Liver (tissue), 8 donors: ENCODE measurements at regions not wholly inside any gene's neighbourhood (a gene's known extent, or its start where the extent isn't known, plus 50 kb on each side); places are given as distances from the start of the nearest gene placed in this dataset.

Experiments used
- DNase-seq: peaks from one replicate; pipeline ENCODE4 v3.0.0-alpha.2; 2017; ENCODE audit warnings: low spot score
- H3K27ac ChIP-seq, 2 donors: one replicate each; pipeline ENCODE4 v1.7.0; 2013; ENCODE audit warnings: inconsistent platforms in 2 of 2, low read length in 2 of 2, control low read depth in 1 of 2, low read depth in 1 of 2, mild to moderate bottlenecking in 1 of 2
- H3K27me3 ChIP-seq, 4 donors: one replicate each; pipeline versions ENCODE4 v1.6.1 to v1.7.0; 2013; ENCODE audit warnings: low read length in 3 of 4, inconsistent platforms in 1 of 4, mild to moderate bottlenecking in 1 of 4, moderate library complexity in 1 of 4; ENCODE audit not compliant: control insufficient read depth in 4 of 4, insufficient read depth in 4 of 4
- H3K36me3 ChIP-seq, 4 donors: one replicate each; pipeline versions ENCODE4 v1.6.1 to v1.7.0; 2013; ENCODE audit warnings: low read length in 3 of 4, mild to moderate bottlenecking in 3 of 4, low read depth in 1 of 4, moderate library complexity in 1 of 4; ENCODE audit not compliant: control insufficient read depth in 4 of 4, insufficient read depth in 3 of 4
- H3K4me1 ChIP-seq, 4 donors: one replicate each; pipeline versions ENCODE4 v1.6.1 to v1.7.0; 2013; ENCODE audit warnings: low read length in 3 of 4, mild to moderate bottlenecking in 3 of 4, moderate library complexity in 1 of 4; ENCODE audit not compliant: control insufficient read depth in 4 of 4, insufficient read depth in 4 of 4
- H3K4me3 ChIP-seq, 3 donors: one replicate each; pipeline versions ENCODE4 v1.6.1 to v1.7.0; 2013; ENCODE audit warnings: low read length in 3 of 3, control low read depth in 1 of 3, low read depth in 1 of 3, mild to moderate bottlenecking in 1 of 3
- H3K9ac ChIP-seq, 2 donors: one replicate each; pipeline ENCODE4 v1.7.0; 2013; ENCODE audit warnings: low read length in 2 of 2, mild to moderate bottlenecking in 2 of 2, moderate library complexity in 2 of 2, control low read depth in 1 of 2, low read depth in 1 of 2
- H3K9me3 ChIP-seq, 4 donors: one replicate each; pipeline versions ENCODE4 v1.6.1 to v1.7.0; 2013; ENCODE audit warnings: low read length in 3 of 4; ENCODE audit not compliant: control insufficient read depth in 4 of 4
- EGR1 ChIP-seq, 2 donors: IDR thresholded peaks; 2 replicates each; pipeline ENCODE4 v1.6.1; 2016 to 2018; ENCODE audit warnings: antibody characterized with exemption in 2 of 2, low read depth in 2 of 2
- FOXA1 ChIP-seq: IDR thresholded peaks from 2 replicates; pipeline ENCODE4 v1.6.1; 2016; ENCODE audit warnings: antibody characterized with exemption
- FOXA2 ChIP-seq: IDR thresholded peaks from 2 replicates; pipeline ENCODE4 v1.6.1; 2016; ENCODE audit warnings: antibody characterized with exemption
- GABPA ChIP-seq, 2 donors: IDR thresholded peaks in 1 of 2; conservative IDR thresholded peaks in 1 of 2; 2 replicates each; pipeline ENCODE4 v1.6.1; 2016; ENCODE audit warnings: antibody characterized with exemption in 2 of 2, mild to moderate bottlenecking in 1 of 2, moderate library complexity in 1 of 2
- HNF4A ChIP-seq, 2 donors: conservative IDR thresholded peaks; 2 replicates each; pipeline ENCODE4 v1.6.1; 2016; ENCODE audit warnings: antibody characterized with exemption in 2 of 2, mild to moderate bottlenecking in 2 of 2
- HNF4G ChIP-seq: IDR thresholded peaks from 2 replicates; pipeline ENCODE4 v1.6.1; 2016; ENCODE audit warnings: antibody characterized with exemption
- JUND ChIP-seq, 2 donors: IDR thresholded peaks; 2 replicates each; pipeline ENCODE4 v1.6.1; 2016; ENCODE audit warnings: antibody characterized with exemption in 2 of 2
- MAX ChIP-seq: IDR thresholded peaks from 2 replicates; pipeline ENCODE4 v1.6.1; 2016; ENCODE audit warnings: antibody characterized with exemption
- NR2F2 ChIP-seq: IDR thresholded peaks from 2 replicates; pipeline ENCODE4 v1.6.1; 2016; ENCODE audit warnings: antibody characterized with exemption
- RAD21 ChIP-seq, 2 donors: IDR thresholded peaks; 2 replicates each; pipeline ENCODE4 v1.6.1; 2016; ENCODE audit warnings: antibody characterized with exemption in 2 of 2, mild to moderate bottlenecking in 2 of 2
- RXRA ChIP-seq, 2 donors: IDR thresholded peaks; 2 replicates each; pipeline ENCODE4 v1.6.1; 2017 to 2018; ENCODE audit warnings: antibody characterized with exemption in 2 of 2, mild to moderate bottlenecking in 1 of 2
- SP1 ChIP-seq: IDR thresholded peaks from 2 replicates; pipeline ENCODE4 v1.6.1; 2018; ENCODE audit warnings: antibody characterized with exemption, mild to moderate bottlenecking
- TAF1 ChIP-seq: conservative IDR thresholded peaks from 2 replicates; pipeline ENCODE4 v1.6.1; 2016; ENCODE audit warnings: antibody characterized with exemption, mild to moderate bottlenecking
- YY1 ChIP-seq: IDR thresholded peaks from 2 replicates; pipeline ENCODE4 v1.6.1; 2016; ENCODE audit warnings: antibody characterized with exemption, mild to moderate bottlenecking
- WGBS: extraction: QIAGEN DNeasy Blood & Tissue Kit; methylation state at CpG from one replicate; pipeline ENCODE4 v1.1.7; 2013; 5-methylcytosine and 5-hydroxymethylcytosine counted together
- TF ChIP-seq, protein P1 (sequence below): IDR thresholded peaks from 2 replicates; pipeline ENCODE4 v1.6.1; 2016; ENCODE audit warnings: antibody characterized with exemption, mild to moderate bottlenecking
- TF ChIP-seq, protein P2 (sequence below): IDR thresholded peaks from 2 replicates; pipeline ENCODE4 v1.6.1; 2016; ENCODE audit warnings: antibody characterized with exemption
- TF ChIP-seq, protein P3 (sequence below): IDR thresholded peaks from 2 replicates; pipeline ENCODE4 v1.6.1; 2016; ENCODE audit warnings: antibody characterized with exemption
- TF ChIP-seq, protein P4 (sequence below): fragments of 150-350 bp; IDR thresholded peaks from 2 replicates; pipeline ENCODE4 v1.5.1; 2017; ENCODE audit warnings: improper control_type of control experiment, low read depth, low read length; ENCODE audit not compliant: missing input control
- donor health status: healthy.
- donor health status: healthy.
- donor health status: healthy.
- donor health status: healthy.
- donor health status: healthy.

- DNase-seq: no peak
- H3K27me3 ChIP-seq: no peaks in the 10 kb centered on the region
- TF ChIP-seq YY1: no peak
- TF ChIP-seq, protein P1, sequence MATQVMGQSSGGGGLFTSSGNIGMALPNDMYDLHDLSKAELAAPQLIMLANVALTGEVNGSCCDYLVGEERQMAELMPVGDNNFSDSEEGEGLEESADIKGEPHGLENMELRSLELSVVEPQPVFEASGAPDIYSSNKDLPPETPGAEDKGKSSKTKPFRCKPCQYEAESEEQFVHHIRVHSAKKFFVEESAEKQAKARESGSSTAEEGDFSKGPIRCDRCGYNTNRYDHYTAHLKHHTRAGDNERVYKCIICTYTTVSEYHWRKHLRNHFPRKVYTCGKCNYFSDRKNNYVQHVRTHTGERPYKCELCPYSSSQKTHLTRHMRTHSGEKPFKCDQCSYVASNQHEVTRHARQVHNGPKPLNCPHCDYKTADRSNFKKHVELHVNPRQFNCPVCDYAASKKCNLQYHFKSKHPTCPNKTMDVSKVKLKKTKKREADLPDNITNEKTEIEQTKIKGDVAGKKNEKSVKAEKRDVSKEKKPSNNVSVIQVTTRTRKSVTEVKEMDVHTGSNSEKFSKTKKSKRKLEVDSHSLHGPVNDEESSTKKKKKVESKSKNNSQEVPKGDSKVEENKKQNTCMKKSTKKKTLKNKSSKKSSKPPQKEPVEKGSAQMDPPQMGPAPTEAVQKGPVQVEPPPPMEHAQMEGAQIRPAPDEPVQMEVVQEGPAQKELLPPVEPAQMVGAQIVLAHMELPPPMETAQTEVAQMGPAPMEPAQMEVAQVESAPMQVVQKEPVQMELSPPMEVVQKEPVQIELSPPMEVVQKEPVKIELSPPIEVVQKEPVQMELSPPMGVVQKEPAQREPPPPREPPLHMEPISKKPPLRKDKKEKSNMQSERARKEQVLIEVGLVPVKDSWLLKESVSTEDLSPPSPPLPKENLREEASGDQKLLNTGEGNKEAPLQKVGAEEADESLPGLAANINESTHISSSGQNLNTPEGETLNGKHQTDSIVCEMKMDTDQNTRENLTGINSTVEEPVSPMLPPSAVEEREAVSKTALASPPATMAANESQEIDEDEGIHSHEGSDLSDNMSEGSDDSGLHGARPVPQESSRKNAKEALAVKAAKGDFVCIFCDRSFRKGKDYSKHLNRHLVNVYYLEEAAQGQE: no peak
- no peak for TF ChIP-seq RXRA (IDR thresholded peaks at IDR 0.05)
- no peaks in the 10 kb centered on the region for H3K4me1 ChIP-seq
- H3K4me3 ChIP-seq: no peak overlapping the region
- WGBS: 90% methylated on average over 3 of the region's 3 CpGs
- H3K36me3 ChIP-seq: no peaks in the 10 kb centered on the region
- no peak overlapping the region for H3K9ac ChIP-seq
- H3K9me3 ChIP-seq: peaks cover 0 to 2% (median 0%) of the 10 kb centered on the region in 4 donors
- no peak overlapping the region for H3K27ac ChIP-seq
Observed at GRCh38 chr1:163758977-163759670, 437.4 kb downstream of the NUF2 start.

GRCh38 chr1:163761898-163762297 is 440.1 kb downstream of the NUF2 start:
- H3K9me3 ChIP-seq: peaks cover 0 to 2% (median 0%) of the 10 kb centered on the region in 4 donors
- no peaks in the 10 kb centered on the region for H3K4me1 ChIP-seq
- DNase-seq: no peak
- TF ChIP-seq YY1 (no peak), FOXA1 (no peak), RAD21 (IDR thresholded peaks at IDR 0.05) (no peak), FOXA2 (no peak), TAF1 (no peak), JUND (IDR thresholded peaks at IDR 0.05) (no peak), GABPA (IDR thresholded peaks at IDR 0.05 in 1 of 2, conservative IDR thresholded peaks at IDR 0.05 in 1 of 2) (no peak), SP1 (no peak), HNF4G (no peak), MAX (no peak), NR2F2 (no peak), EGR1 (IDR thresholded peaks at IDR 0.05; ENCODE audit: low read depth in 2 of 2) (no peak), HNF4A (conservative IDR thresholded peaks at IDR 0.05) (no peak), RXRA (IDR thresholded peaks at IDR 0.05) (no peak)
- TF ChIP-seq, protein P2, sequence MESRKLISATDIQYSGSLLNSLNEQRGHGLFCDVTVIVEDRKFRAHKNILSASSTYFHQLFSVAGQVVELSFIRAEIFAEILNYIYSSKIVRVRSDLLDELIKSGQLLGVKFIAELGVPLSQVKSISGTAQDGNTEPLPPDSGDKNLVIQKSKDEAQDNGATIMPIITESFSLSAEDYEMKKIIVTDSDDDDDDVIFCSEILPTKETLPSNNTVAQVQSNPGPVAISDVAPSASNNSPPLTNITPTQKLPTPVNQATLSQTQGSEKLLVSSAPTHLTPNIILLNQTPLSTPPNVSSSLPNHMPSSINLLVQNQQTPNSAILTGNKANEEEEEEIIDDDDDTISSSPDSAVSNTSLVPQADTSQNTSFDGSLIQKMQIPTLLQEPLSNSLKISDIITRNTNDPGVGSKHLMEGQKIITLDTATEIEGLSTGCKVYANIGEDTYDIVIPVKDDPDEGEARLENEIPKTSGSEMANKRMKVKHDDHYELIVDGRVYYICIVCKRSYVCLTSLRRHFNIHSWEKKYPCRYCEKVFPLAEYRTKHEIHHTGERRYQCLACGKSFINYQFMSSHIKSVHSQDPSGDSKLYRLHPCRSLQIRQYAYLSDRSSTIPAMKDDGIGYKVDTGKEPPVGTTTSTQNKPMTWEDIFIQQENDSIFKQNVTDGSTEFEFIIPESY: no peak
- TF ChIP-seq, protein P3, sequence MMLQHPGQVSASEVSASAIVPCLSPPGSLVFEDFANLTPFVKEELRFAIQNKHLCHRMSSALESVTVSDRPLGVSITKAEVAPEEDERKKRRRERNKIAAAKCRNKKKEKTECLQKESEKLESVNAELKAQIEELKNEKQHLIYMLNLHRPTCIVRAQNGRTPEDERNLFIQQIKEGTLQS: no peak
- TF ChIP-seq, protein P4, sequence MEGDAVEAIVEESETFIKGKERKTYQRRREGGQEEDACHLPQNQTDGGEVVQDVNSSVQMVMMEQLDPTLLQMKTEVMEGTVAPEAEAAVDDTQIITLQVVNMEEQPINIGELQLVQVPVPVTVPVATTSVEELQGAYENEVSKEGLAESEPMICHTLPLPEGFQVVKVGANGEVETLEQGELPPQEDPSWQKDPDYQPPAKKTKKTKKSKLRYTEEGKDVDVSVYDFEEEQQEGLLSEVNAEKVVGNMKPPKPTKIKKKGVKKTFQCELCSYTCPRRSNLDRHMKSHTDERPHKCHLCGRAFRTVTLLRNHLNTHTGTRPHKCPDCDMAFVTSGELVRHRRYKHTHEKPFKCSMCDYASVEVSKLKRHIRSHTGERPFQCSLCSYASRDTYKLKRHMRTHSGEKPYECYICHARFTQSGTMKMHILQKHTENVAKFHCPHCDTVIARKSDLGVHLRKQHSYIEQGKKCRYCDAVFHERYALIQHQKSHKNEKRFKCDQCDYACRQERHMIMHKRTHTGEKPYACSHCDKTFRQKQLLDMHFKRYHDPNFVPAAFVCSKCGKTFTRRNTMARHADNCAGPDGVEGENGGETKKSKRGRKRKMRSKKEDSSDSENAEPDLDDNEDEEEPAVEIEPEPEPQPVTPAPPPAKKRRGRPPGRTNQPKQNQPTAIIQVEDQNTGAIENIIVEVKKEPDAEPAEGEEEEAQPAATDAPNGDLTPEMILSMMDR: no peak
- TF ChIP-seq, protein P1: no peak
- 56% methylated on average over 3 of the region's 3 CpGs for WGBS
- no peaks in the 10 kb centered on the region for H3K36me3 ChIP-seq
- no peak overlapping the region for H3K27ac ChIP-seq
- H3K4me3 ChIP-seq: no peak overlapping the region
- no peaks in the 10 kb centered on the region for H3K27me3 ChIP-seq
- H3K9ac ChIP-seq: no peak overlapping the region
